HFFc6 (cell line): ENCODE measurements at regions not wholly inside any gene's neighbourhood (a gene's known extent, or its start where the extent isn't known, plus 50 kb on each side); places are given as distances from the start of the nearest gene placed in this dataset.

Experiments
- DNase-seq: peaks from one replicate; pipeline ENCODE4 v3.0.0-alpha.2; 2018
- H3K27ac Mint-ChIP-seq: 2 replicates; pipeline ENCODE4 v1.8.0; 2020; ENCODE audit warnings: mild to moderate bottlenecking, mixed read lengths
- H3K27me3 Mint-ChIP-seq: 2 replicates; pipeline ENCODE4 v1.8.0; 2021; ENCODE audit warnings: mild to moderate bottlenecking, moderate library complexity, mixed read lengths; ENCODE audit not compliant: insufficient read depth
- H3K36me3 Mint-ChIP-seq: 2 replicates; pipeline ENCODE4 v1.8.0; 2021; ENCODE audit warnings: low read depth, mixed read lengths
- H3K4me1 Mint-ChIP-seq: 2 replicates; pipeline ENCODE4 v1.8.0; 2020; ENCODE audit warnings: low read depth, mixed read lengths
- H3K4me3 Mint-ChIP-seq: 2 replicates; pipeline ENCODE4 v1.8.0; 2020; ENCODE audit warnings: mild to moderate bottlenecking, moderate library complexity, mixed read lengths
- H3K9me3 Mint-ChIP-seq: 2 replicates; pipeline ENCODE4 v1.8.0; 2020; ENCODE audit warnings: mild to moderate bottlenecking, mixed read lengths
- CTCF ChIP-seq: fragments of 200-600 bp; sonication (generic); IDR thresholded peaks from 2 replicates; pipeline ENCODE4 v1.5.0; 2021; ENCODE audit warnings: antibody characterized with exemption, mild to moderate bottlenecking

GRCh38 chr2:16493788-16494187 lies 171.8 kb downstream of the CYRIA start:
- no peak for TF ChIP-seq CTCF
- no peaks in the 10 kb centered on the region; the same call in 1 of the 2 replicates for H3K27me3 Mint-ChIP-seq
- H3K9me3 Mint-ChIP-seq = peaks cover 45% of the 10 kb centered on the region
- DNase-seq = no peak
- no peak overlapping the region for H3K4me3 Mint-ChIP-seq
- no peak overlapping the region for H3K27ac Mint-ChIP-seq
- no peaks in the 10 kb centered on the region for H3K36me3 Mint-ChIP-seq
- no peaks in the 10 kb centered on the region for H3K4me1 Mint-ChIP-seq

DNA sequence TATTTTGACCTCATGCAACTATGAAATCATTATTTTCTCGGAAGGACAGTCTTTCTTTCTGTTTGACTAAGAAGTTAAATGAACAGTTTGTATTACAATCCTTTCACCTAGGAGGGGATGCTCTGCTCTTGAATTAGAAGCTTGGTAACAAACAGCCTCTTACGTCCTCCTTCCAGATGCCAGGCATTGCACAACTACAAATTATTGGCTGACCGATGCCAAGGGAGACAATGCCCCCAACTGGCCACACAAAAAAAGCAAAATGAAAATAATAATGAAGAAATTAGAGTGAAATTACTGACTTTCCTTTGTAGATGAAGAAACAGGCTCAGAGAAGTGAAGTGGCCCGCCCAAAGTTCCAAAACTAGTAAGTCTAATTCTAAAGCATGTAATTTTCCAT lies 177.9 kb downstream of the CYRIA start:
- H3K4me3 Mint-ChIP-seq = no peak overlapping the region
- H3K9me3 Mint-ChIP-seq = peaks cover 47% of the 10 kb centered on the region
- H3K27ac Mint-ChIP-seq = no peak overlapping the region
- H3K4me1 Mint-ChIP-seq = no peaks in the 10 kb centered on the region
- peaks cover 5% of the 10 kb centered on the region; the same call in 1 of the 2 replicates for H3K36me3 Mint-ChIP-seq
- H3K27me3 Mint-ChIP-seq = no peaks in the 10 kb centered on the region
- peak; percentile 27; the same call in 1 of the 2 replicates for TF ChIP-seq CTCF
- DNase-seq = no peak

GRCh38 chr2:16485251-16485650 lies 180.4 kb downstream of the CYRIA start:
- Mint-ChIP-seq H3K36me3 (peaks cover 5% of the 10 kb centered on the region; the same call in 1 of the 2 replicates), H3K9me3 (peaks cover 55% of the 10 kb centered on the region)

DNA sequence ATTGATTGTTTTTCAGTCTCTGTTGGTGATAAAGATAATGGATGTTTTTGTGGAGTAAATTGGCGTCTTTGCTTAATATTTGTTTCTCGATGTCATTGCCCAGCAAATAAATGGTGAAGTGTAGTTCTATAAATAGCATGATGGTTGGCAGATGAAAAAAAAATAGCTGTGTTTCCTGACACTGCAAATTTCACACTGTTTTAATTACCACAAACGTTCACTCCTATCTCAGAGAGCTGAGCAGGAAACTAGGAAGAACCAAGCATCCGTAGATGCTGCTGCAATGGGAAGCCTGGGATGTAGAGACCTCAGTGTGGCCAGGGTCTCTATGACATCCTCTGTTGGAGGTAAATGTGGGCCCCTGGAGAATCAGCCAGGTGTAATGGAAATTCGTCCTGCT lies 183.2 kb downstream of the CYRIA start:
- no peak for TF ChIP-seq CTCF
- H3K9me3 Mint-ChIP-seq = peaks cover 67% of the 10 kb centered on the region
- no peaks in the 10 kb centered on the region for H3K4me1 Mint-ChIP-seq
- peaks cover 9% of the 10 kb centered on the region; the same call in 1 of the 2 replicates for H3K36me3 Mint-ChIP-seq
- DNase-seq = no peak
- no peak overlapping the region for H3K27ac Mint-ChIP-seq
- no peaks in the 10 kb centered on the region for H3K27me3 Mint-ChIP-seq
- no peak overlapping the region for H3K4me3 Mint-ChIP-seq

More at GRCh38 chr2:16485251-16485650, 180.4 kb downstream of the CYRIA start:
- Mint-ChIP-seq H3K27me3 (no peaks in the 10 kb centered on the region), H3K27ac (no peak overlapping the region), H3K4me3 (no peak overlapping the region), H3K4me1 (no peaks in the 10 kb centered on the region)
- no peak for TF ChIP-seq CTCF
- no peak for DNase-seq

DNA sequence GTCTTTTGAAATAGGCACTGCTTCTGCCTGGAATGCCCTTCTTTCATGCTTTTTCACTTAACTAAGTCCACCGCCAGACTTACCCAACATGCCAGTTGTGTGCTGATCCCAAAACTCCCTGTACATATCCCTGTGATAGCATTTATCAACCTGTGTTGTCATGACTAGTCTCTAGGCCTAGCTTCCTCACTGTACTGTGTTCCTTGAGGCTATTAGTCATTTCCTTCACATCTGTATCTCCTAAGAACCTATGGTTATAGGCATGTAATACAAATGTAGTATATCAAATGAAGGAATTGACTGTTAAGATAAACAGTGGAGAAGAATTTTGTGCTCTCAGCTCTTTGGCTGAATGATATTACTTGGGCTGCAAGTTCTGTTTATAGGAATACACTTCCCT lies 184.3 kb downstream of the CYRIA start:
- Mint-ChIP-seq H3K9me3 (peaks cover 64% of the 10 kb centered on the region), H3K4me3 (no peak overlapping the region), H3K36me3 (peaks cover 9% of the 10 kb centered on the region; the same call in 1 of the 2 replicates), H3K4me1 (no peaks in the 10 kb centered on the region), H3K27ac (no peak overlapping the region), H3K27me3 (no peaks in the 10 kb centered on the region)
- DNase-seq = no peak
- TF ChIP-seq CTCF = no peak

GRCh38 chr2:16479721-16480120 lies 185.9 kb downstream of the CYRIA start:
- H3K4me3 Mint-ChIP-seq = no peak overlapping the region
- no peak overlapping the region for H3K27ac Mint-ChIP-seq
- peaks cover 65% of the 10 kb centered on the region for H3K9me3 Mint-ChIP-seq
- H3K4me1 Mint-ChIP-seq = no peaks in the 10 kb centered on the region
- no peak for DNase-seq
- H3K36me3 Mint-ChIP-seq = peaks cover 4% of the 10 kb centered on the region; the same call in 1 of the 2 replicates
- H3K27me3 Mint-ChIP-seq = no peaks in the 10 kb centered on the region
- no peak for TF ChIP-seq CTCF
